Activated CD4-positive, alpha-beta T cell treated with anti-CD3 and anti-CD28 coated beads for 48 hours (primary cell): ENCODE measurements at regions not wholly inside any gene's neighbourhood (a gene's known extent, or its start where the extent isn't known, plus 50 kb on each side); places are given as distances from the start of the nearest gene placed in this dataset.
"Not testable (repeated sequence)": the region's sequence is repeated elsewhere in the genome, so short reads cannot be mapped to it uniquely, and the experiment has no call there.

Experiments used
- DNase-seq: peaks from one replicate; pipeline ENCODE4 v3.0.0-alpha.2; 2020

- no peak for DNase-seq
Measured at GRCh38 chr20:47867831-47868230, 82.5 kb upstream of the SULF2 start.

- no peak for DNase-seq
Measured at GRCh38 chr20:47866480-47866879, 81.2 kb upstream of the SULF2 start.

GRCh38 chr20:47865912-47866311 lies 80.6 kb upstream of the SULF2 start:
- no peak for DNase-seq

- DNase-seq, result no peak
Measured at GRCh38 chr20:47865451-47865850, 80.2 kb upstream of the SULF2 start.

- no peak for DNase-seq
Measured at GRCh38 chr20:47863981-47864380, 78.7 kb upstream of the SULF2 start.

- DNase-seq, result no peak
Measured at GRCh38 chr20:47863315-47863965, 78.2 kb upstream of the SULF2 start.

- no peak for DNase-seq
Measured at GRCh38 chr20:47862574-47863240, 77.4 kb upstream of the SULF2 start.

GRCh38 chr20:47861116-47861515 lies 75.8 kb upstream of the SULF2 start:
- no peak for DNase-seq

GRCh38 chr20:47860049-47860830 lies 75.0 kb upstream of the SULF2 start:
- DNase-seq, result no peak

- DNase-seq, result no peak
Measured at GRCh38 chr20:47859278-47859677, 74.0 kb upstream of the SULF2 start.

- DNase-seq, result no peak
Measured at GRCh38 chr20:47857569-47858464, 72.5 kb upstream of the SULF2 start.

- no peak for DNase-seq
Measured at GRCh38 chr20:47857187-47857568, 71.9 kb upstream of the SULF2 start.

GRCh38 chr20:47855799-47856198 lies 70.5 kb upstream of the SULF2 start:
- DNase-seq, result no peak

GRCh38 chr20:47854687-47855212 lies 69.5 kb upstream of the SULF2 start:
- no peak for DNase-seq

- no peak for DNase-seq
Measured at GRCh38 chr20:47851774-47852173, 66.5 kb upstream of the SULF2 start.

- DNase-seq, result no peak
Measured at GRCh38 chr20:47850146-47850545, 64.9 kb upstream of the SULF2 start.

GRCh38 chr20:47849596-47849995 lies 64.3 kb upstream of the SULF2 start:
- no peak for DNase-seq

- DNase-seq, result no peak
Measured at GRCh38 chr20:47849006-47849405, 63.7 kb upstream of the SULF2 start.

- not testable (repeated sequence) for DNase-seq
Measured at GRCh38 chr20:47848534-47848933, 63.3 kb upstream of the SULF2 start.

- DNase-seq, result no peak
Measured at GRCh38 chr20:47847884-47848485, 62.7 kb upstream of the SULF2 start.

GRCh38 chr20:47847220-47847619 lies 61.9 kb upstream of the SULF2 start:
- not testable (repeated sequence) for DNase-seq

- not testable (repeated sequence) for DNase-seq
Measured at GRCh38 chr20:47846651-47847050, 61.4 kb upstream of the SULF2 start.
